MCF 10A (cell line): ENCODE measurements at regions not wholly inside any gene's neighbourhood (a gene's known extent, or its start where the extent isn't known, plus 50 kb on each side); places are given as distances from the start of the nearest gene placed in this dataset.
A peak's percentile ranks its signal among the peaks of the same experiment; 100 is the strongest.

Experiments
- BruUV-seq: library from RNA; stranded (reverse); fragments of 400-500 nt; replicated peaks from 2 replicates; lab custom pipeline; 2021; lab: Mats Ljungman, UMichigan
- CTCF ChIA-PET: fragments of 300-600 bp; sonication (Branson Sonifier 250); formaldehyde crosslinking; extraction: SDS; loops from one replicate; lab custom pipeline; 2021; ENCODE audit warnings: antibody characterized with exemption, inconsistent platforms; lab: Yijun Ruan, JAX
- POLR2A ChIA-PET: fragments of 300-600, 350-650 bp; sonication (Branson Sonifier 250); formaldehyde crosslinking; extraction: SDS; loops from one replicate; lab custom pipeline; 2020; ENCODE audit warnings: antibody characterized with exemption, inconsistent platforms; lab: Yijun Ruan, JAX
- DNase-seq: peaks from one replicate; pipeline ENCODE4 v3.0.0-alpha.2; 2018; ENCODE audit not compliant: unreplicated experiment
- H3K27ac Mint-ChIP-seq: one replicate; pipeline ENCODE4 v1.8.0; 2022; ENCODE audit warnings: mild to moderate bottlenecking, low read depth, mixed read lengths; ENCODE audit not compliant: unreplicated experiment
- H3K27me3 Mint-ChIP-seq: one replicate; pipeline ENCODE4 v1.8.0; 2022; ENCODE audit warnings: mixed read lengths; ENCODE audit not compliant: insufficient read depth, unreplicated experiment
- H3K36me3 Mint-ChIP-seq: one replicate; pipeline ENCODE4 v1.8.0; 2022; ENCODE audit warnings: mild to moderate bottlenecking, moderate library complexity, mixed read lengths; ENCODE audit not compliant: insufficient read depth, unreplicated experiment
- H3K4me1 Mint-ChIP-seq: one replicate; pipeline ENCODE4 v1.8.0; 2022; ENCODE audit warnings: mixed read lengths; ENCODE audit not compliant: insufficient read depth, unreplicated experiment
- H3K4me3 Mint-ChIP-seq: one replicate; pipeline ENCODE4 v1.8.0; 2022; ENCODE audit warnings: mild to moderate bottlenecking, moderate library complexity, mixed read lengths; ENCODE audit not compliant: unreplicated experiment
- H3K9me3 Mint-ChIP-seq: one replicate; pipeline ENCODE4 v1.8.0; 2022; ENCODE audit warnings: mixed read lengths; ENCODE audit not compliant: unreplicated experiment
- CTCF ChIP-seq: fragments of 200-600 bp; IDR thresholded peaks from one replicate; pipeline ENCODE4 v1.8.0; 2022; ENCODE audit warnings: antibody characterized with exemption, mild to moderate bottlenecking; ENCODE audit not compliant: unreplicated experiment
- intact Hi-C: fragments of 100-400 bp; cut with micrococcal nuclease; formaldehyde crosslinking; loops from 2 replicates; pipeline ENCODE4 v1.14.1; 2022

DNA sequence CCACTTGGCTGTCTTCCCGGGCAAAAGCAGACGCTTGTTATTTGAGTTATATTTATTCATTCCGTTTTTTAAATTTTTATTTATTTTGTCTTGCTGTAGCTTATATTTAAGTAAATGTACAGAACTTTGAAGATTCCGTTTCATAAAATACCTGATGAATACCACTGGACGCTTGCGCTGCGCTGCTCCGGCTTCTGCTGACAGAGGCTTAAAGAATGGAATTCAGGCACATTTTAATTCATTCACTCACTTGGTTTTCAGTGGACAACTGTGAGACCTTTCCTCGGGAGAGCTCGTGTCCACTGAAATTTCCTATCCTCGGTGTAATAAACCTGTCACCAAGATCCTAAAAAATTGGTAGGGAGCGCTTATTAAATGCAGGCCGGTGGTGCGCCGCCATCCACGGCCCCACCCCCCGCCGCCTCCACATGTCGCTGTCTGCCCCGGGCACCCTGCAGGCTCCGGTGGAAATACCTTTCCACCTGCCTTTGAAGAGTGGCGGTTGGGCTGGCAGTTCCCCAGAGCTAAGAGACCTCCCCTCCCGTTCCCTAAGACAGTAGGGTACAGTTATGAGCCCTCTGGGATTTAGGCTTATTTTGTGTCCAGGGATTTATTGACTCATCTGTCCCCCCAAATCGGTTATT lies 62.5 kb upstream of the UBE2E1 start:
- no TSS peak for BruUV-seq
- intact Hi-C loops, result loop anchor here (5.0 kb wide), 1 partner anchor 91 kb away; no protein-coding TSS in a partner anchor

DNA sequence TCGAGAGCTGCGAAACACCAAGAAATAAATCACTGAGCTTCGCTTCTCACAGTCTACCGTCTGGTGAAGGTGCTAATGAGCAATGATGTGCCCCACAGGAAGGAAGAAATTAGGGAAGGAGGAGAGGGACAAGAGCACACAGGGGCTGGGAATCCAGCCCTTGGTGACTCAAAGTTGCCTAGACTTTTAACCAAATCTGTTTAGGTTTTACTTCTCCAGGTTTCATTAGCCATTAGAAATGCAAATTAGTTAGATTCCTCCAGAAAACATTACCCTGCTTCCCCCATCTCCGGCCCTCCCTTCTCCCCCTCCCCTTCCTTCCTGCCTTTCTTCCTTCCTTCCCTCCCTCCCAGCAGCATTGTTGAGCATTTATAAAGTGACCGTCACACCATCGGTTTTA lies 59.3 kb upstream of the UBE2E1 start:
- Mint-ChIP-seq H3K27me3 (no peaks in the 10 kb centered on the region), H3K36me3 (peaks cover 4% of the 10 kb centered on the region), H3K4me3 (no peak overlapping the region), H3K9me3 (no peaks in the 10 kb centered on the region), H3K27ac (no peak overlapping the region), H3K4me1 (peaks cover 28% of the 10 kb centered on the region)
- BruUV-seq, result no TSS peak
- TF ChIP-seq CTCF, result no peak
- intact Hi-C loops, result no loop called here
- ChIA-PET POLR2A (no interaction called here), CTCF (interaction anchor here (1.1 to 1.3 kb wide), 2 partner anchors 9 to 62 kb away, joined by 5 to 6 read pairs; no protein-coding TSS in a partner anchor)
- DNase-seq, result no peak

More for the DNA sequence above, 62.5 kb upstream of the UBE2E1 start:
- no peak overlapping the region for H3K27ac Mint-ChIP-seq
- DNase-seq, result no peak
- ChIA-PET POLR2A (no interaction called here), CTCF (interaction anchor here (0.5 kb wide), 1 partner anchor 33 kb away, joined by 3 read pairs; no protein-coding TSS in a partner anchor)
- H3K9me3 Mint-ChIP-seq, result no peaks in the 10 kb centered on the region
- peaks cover 4% of the 10 kb centered on the region for H3K36me3 Mint-ChIP-seq
- TF ChIP-seq CTCF, result no peak
- H3K4me3 Mint-ChIP-seq, result no peak overlapping the region
- H3K27me3 Mint-ChIP-seq, result no peaks in the 10 kb centered on the region
- H3K4me1 Mint-ChIP-seq, result peaks cover 32% of the 10 kb centered on the region

- Mint-ChIP-seq H3K9me3 (no peaks in the 10 kb centered on the region), H3K27ac (peak overlapping the region; percentile 64), H3K4me1 (peaks cover 31% of the 10 kb centered on the region), H3K27me3 (no peaks in the 10 kb centered on the region), H3K4me3 (no peak overlapping the region), H3K36me3 (peaks cover 4% of the 10 kb centered on the region)
- POLR2A ChIA-PET, result no interaction called here
- DNase-seq, result no peak
- CTCF ChIA-PET, result no interaction called here
- TF ChIP-seq CTCF, result no peak
- intact Hi-C loops, result no loop called here
- BruUV-seq, result no TSS peak
Observed at GRCh38 chr3:23747841-23748240, 57.9 kb upstream of the UBE2E1 start.

DNA sequence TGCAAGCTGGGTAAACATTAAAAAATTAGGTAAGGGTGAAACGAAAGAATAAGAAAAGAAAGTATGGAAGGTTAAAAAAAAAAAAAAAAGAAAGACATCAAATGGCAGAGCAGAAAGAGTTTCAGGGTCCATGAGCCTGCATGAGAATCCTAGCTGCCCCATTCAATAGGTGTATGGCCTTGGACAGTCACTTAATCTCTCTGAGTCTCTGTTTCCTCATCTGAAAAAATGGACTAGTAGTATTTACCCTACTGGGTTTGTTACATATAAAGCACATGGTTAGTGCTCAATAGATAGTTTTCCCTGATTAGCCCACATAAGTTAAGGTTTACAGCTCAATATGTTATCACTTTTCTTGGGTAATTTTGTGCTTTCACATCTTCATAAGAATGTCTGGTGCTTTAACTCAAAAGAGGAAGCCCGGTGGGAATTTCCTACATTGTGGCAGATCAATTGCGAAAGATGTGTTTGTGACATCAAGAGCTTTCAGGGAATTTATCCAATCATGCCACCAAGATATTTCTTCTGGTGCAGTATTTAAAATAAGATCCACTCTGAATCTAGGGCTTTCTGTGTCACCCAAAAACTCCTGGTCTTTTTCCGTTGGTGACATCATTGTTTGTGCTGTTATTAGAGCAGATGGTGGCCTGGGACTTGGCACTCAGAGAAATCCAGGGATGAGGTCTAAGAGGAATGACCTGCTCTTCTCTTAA lies 57.2 kb upstream of the UBE2E1 start:
- Mint-ChIP-seq H3K36me3 (peaks cover 4% of the 10 kb centered on the region), H3K4me1 (peaks cover 30% of the 10 kb centered on the region), H3K27ac (peak overlapping the region; percentile 64), H3K4me3 (no peak overlapping the region), H3K27me3 (no peaks in the 10 kb centered on the region), H3K9me3 (no peaks in the 10 kb centered on the region)
- POLR2A ChIA-PET, result no interaction called here
- CTCF ChIA-PET, result interaction anchor here (0.6 to 2.7 kb wide), 2 partner anchors 13 to 49 kb away, joined by 3 to 11 read pairs; no protein-coding TSS in a partner anchor
- BruUV-seq, result no TSS peak
- peak; percentile 79 for DNase-seq
- no peak for TF ChIP-seq CTCF
- intact Hi-C loops, result no loop called here
